ENCODE measurements at regions not wholly inside any gene's neighbourhood (a gene's known extent, or its start where the extent isn't known, plus 50 kb on each side); places are given as distances from the start of the nearest gene placed in this dataset.
"Not testable (repeated sequence)": the region's sequence is repeated elsewhere in the genome, so short reads cannot be mapped to it uniquely, and the experiment has no call there.

DNA sequence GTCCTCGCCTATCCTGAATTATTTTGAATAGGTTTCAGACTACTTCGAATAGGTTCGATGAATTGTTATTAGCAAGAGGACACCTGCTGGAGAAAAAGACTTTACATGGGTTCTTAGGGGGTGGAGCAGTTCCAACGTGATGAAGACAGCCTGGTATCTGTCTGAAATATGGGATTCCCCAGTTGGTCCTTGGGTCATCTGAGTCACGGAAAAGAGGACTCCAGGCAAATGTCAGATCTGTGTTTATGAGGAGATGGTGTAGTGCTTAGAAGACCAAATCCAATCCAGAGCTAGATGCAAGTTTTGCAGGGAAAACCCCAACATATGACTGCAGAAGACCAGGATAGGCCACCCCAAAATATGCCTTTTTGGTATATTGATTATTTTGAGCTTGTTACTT, 98.9 kb upstream of the IGSF10 start:
- DNase-seq (no peak), ATAC-seq (no peak)
- intact Hi-C loops (cut with micrococcal nuclease) = no loop called here

DNA sequence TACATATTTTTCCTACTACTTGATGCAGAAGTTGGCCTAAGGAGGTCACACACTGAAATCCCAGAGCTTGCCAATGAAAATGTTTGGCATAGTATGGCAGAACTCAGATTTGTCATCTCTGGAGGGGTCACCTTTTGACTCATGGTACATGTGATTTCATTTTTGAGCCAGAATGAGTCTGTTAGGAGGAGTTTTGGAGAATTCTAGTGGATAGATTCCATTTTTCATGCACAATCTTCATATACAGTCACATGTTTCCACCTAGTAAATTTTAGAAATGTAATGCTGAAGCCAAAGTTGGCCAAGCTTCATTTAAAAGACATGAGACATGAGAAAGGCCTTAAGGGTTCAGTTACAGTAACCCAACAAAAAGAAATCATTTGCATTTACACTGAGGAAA, 97.8 kb upstream of the IGSF10 start:
- intact Hi-C loops (cut with micrococcal nuclease) = no loop called here
- ATAC-seq = no peak
- DNase-seq = no peak

DNA sequence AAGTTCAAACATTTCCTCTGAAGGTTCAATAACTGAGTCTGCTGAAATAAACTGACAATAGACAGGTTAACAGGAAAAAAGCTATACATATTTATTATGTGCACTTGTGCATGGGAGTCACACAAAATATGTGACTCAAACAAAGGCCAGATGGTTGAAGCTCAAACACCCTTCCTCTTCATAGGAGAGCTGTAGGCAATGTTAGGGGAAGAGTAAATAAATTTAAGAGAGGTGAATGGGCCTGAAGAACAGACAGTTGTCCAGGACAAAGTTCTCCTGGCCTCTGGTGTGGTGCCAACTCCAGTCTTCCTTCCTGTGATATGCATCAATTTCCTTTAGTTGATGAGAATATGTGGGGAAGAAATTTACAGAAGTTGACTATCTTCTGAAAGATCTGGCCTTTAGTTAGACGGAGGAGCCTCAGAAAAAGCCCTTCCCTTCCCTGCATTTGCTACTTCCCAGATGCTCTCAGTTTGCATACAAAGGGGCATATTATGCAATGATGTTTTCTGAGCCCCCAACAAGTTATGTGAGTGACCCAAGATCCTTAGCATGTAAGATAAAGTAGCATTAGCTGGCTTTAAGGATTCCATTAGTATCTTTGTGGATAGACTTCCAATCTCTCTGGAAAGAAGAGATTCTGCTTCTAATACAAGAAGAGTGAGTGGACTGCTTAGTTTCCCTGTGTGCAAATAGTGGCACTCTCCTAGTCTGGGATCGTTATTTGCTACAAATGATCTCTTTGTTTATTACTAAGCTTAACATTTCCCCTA, 96.4 kb upstream of the IGSF10 start:
- ATAC-seq (no peak), DNase-seq (no peak)
- intact Hi-C loops (cut with micrococcal nuclease) = no loop called here

DNA sequence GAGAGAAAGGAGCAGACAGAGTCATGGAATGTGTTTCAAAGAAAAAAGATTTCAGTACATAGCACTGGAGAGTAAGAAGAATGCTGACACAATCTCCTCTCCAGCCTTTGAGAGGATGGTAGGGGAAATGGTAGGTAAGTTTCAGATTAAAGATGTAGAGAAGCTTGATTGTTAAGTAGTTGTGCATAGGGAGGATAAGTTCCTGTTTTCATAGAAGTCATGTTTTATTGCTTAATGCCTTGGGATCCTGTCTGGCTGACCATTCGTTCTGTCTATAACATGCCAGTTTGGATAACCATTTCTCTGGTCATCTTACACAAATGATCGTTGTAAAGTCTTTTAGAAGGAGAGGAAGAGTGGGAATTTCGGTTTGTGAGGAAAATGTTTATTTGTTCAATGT, 95.7 kb upstream of the IGSF10 start:
- intact Hi-C loops (cut with micrococcal nuclease) = no loop called here
- DNase-seq (no peak), ATAC-seq (no peak)

DNA sequence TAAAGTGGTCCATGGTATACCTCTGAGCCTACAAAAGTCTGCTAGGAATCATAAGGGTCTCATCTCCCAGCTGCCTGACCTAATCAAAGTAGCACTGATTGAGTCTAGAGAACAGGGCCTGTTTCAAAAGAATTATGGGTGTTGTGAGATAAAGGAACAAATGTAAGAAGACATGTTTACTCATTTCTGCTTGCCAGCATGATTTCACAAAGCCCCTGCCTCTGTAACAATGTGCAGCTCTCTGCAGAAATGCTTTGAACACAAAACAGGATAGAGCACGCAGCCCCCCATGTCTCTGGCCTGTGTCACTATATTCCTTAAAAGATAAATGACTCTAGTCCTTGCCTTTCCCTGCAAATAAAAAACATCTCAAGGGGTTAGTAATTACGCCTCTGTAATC, 94.7 kb upstream of the IGSF10 start:
- intact Hi-C loops (cut with micrococcal nuclease) = no loop called here
- DNase-seq (no peak), ATAC-seq (no peak)

DNA sequence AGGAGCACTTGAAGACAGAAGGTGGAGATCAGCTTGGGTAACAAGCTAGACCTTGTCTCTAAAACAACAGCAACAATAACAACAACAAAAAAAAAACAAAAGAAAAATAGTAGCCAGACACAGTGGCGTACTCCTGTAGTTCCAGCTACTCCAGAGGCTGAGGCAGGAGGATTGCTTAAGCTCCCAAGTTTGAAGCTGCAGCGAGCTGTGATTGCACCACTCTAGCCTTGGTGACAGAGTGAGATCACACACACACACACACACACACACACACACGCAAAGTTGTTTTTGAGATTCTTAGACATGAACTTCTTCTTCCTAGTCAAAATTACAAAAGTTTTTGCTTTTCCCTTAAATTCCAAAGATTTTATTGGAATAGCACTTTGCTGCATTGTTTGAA, 93.0 kb upstream of the IGSF10 start:
- intact Hi-C loops (cut with micrococcal nuclease) = no loop called here
- ATAC-seq = peak; percentile 55
- DNase-seq = peak; percentile 39

DNA sequence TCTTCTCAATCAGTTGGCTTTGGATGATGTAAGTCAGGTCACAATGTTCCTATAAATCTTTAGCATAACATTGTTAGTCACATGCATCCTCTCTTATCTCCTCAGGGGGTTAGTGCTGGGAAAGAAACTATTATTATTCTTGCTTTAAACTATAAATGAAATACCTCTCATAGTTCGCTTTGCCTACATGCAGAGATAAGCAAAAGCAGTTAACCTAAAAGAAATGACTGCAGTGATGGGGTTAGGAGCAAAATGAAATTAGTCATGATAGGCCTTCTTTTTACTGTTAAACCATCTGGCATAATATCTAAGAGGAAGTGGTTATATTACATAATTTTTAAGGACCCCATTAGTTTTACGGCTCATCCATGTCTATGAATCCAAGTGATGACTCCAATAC, 91.7 kb upstream of the IGSF10 start:
- no peak for ATAC-seq
- intact Hi-C loops (cut with micrococcal nuclease) = no loop called here
- no peak for DNase-seq

DNA sequence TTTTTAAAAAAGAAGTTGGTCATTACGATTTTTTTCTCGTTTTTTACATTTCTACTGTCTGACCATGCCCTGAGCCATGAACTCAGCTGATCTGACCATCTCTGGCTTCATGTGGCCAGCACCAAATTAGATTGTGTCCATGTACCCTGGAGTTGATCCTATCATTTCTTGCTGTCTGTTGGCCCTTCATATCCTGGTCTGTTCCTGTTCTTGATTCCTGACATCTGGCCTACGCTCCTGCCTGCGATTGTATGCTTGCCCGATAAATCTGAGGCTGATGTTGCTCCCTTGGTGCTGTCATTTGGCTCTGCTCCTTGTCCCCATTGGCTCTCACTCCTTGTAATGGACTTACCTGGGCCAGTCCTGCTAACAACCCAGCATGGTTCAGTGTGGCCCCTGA, 89.8 kb upstream of the IGSF10 start:
- ATAC-seq (peak; percentile 71), DNase-seq (no peak)

DNA sequence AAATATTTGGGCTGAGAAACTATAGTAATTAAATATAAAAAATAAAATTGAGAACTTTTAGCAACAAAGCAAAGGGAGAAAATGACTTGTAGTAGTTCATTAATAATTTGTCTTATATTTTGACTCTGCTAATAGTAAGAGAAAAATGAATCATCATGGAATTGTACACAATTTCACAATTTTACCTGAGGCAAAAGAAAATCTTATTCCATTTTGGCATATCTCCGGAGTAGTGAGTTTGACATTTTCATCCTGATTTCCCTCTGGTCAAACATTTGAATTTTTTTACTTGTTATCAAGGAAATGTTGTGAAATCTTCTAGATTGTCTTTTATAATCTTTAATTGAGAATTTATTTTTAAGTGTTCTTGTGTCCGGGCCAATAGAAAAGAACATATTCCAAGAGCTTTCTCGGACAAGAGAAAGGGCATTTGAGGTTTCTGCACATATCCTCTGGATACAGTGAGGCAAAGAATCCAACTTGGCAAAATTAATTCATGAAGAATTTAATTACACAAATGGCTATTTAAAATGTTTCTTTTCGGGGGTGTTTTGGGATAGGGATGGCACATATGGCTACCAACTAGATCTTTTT, 89.3 kb upstream of the IGSF10 start:
- DNase-seq (no peak), ATAC-seq (peak; percentile 65)
- intact Hi-C loops (cut with micrococcal nuclease) = no loop called here

More for the DNA sequence above, 89.8 kb upstream of the IGSF10 start:
- intact Hi-C loops (cut with micrococcal nuclease) = no loop called here

DNA sequence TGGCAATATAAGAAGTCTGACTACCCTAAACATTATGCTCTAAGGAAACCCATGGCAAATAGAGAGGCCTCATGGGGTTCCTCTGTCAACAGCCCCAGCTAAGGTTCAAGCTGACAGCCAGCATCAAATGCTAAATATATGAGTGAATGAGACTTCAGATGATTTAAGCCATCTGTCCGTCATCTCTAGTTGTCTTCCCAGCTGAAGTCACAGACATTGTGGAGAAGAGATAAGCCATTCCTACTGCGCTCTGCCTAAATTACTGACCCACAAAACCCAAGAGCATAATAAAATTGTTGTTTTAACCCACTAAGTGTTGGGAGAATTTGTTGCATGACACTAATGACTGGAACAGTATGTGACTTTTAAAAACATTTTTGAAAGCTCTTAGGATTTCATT, 87.3 kb upstream of the IGSF10 start:
- DNase-seq (no peak), ATAC-seq (peak; percentile 82)
- intact Hi-C loops (cut with micrococcal nuclease) = no loop called here

DNA sequence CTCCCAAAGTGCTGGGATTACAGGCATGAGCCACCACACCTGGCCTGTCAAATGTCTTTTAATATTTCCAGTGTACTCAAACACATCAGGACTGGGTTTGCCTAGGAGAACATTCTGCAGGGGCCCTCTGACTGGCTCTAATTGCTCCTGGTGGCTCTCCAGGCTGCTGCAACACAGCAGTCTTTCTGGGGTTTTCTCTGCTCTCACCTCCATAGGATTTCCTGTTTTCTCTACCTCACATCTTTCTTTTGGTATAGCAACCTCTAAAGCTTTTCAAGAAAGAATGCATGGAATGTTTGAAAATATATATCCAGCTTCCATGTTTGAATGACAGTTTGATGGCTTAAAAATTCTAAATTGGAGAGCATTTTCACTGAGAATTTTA, 83.3 kb upstream of the IGSF10 start:
- intact Hi-C loops (cut with micrococcal nuclease) = no loop called here
- ATAC-seq = no peak

DNA sequence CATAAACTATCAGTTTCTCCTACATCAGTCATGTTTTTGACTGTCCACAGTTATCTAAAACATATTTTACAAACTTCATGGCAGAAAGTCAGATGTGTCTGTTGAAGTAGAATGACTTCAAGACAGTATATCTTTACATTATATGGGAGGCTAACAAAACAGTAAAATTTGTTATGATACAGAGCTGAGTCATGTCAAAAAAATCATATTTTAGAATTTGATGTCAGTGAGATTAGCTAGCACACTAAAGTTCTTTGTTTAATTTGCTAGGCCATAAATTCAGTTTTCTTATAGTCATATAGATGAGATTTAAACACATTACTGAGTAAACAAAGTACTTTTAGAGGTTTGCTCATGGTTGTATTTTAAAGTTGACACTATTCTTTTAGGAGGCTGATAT, 80.3 kb upstream of the IGSF10 start:
- ATAC-seq (no peak), DNase-seq (no peak)
- intact Hi-C loops (cut with micrococcal nuclease) = no loop called here

More for the DNA sequence above, 83.3 kb upstream of the IGSF10 start:
- no peak for DNase-seq

DNA sequence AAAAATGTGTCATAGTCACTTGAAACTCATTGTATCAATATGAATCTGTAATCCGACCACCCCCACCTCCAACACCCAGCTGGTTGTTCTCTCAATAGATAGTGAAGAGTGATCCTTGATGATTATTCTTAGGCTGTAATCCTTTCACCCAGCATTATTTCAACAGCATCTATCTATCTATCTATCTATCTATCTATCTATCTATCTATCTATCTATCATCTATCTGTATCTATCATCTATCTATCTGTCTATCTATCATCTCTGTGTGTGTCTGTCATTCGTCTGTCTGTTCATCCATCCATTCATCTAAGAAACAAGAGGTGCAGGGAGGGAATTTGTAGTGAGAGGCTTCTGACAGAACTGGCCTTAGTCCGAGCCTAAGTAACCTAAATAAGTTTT, 78.7 kb upstream of the IGSF10 start:
- ATAC-seq (no peak), DNase-seq (no peak)
- intact Hi-C loops (cut with micrococcal nuclease) = no loop called here

DNA sequence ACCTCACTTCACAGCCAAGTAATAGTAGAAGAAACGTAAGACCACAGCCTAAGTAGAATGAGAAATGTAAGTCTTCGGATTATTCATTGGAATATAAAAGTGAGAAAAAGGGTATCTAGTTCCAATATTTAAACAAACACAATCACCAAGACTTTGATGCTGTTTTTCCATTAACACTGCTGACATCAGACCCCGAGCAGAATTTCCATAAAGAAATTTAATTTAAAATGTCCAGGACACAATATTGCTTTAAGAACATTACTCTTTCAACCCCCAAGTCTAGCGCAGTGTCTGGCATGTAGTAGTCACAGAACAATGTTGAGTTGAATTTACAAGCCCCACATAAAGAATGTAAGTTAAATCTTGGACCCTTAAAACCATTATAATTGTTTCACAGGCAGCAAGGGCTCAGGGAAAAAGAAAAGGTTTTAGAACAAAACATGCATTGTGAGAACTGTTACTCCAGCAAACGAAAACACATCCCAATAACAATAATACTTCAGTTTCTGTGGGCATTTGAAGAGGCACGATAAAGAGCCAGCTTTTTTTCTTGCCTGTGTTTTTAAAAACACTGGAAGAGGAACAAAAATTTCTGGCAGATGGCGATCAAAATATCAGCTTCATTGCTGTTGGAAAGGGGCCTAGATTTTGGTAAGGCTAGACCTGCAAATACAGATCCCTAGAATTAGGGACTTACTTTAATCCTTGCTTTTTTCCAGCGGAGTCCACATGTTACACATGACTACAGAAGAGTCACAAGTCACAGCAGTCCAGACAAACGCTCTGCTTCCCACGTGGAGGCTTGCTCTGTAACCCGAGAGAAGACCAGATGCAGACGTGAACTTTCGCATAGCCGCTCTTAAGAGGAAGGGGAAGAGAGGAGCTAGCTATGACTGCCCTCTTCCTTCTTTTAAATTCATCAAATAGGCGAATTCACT, 77.9 kb upstream of the IGSF10 start:
- intact Hi-C loops (cut with micrococcal nuclease) = no loop called here
- DNase-seq = no peak
- peak; percentile 84 for ATAC-seq

DNA sequence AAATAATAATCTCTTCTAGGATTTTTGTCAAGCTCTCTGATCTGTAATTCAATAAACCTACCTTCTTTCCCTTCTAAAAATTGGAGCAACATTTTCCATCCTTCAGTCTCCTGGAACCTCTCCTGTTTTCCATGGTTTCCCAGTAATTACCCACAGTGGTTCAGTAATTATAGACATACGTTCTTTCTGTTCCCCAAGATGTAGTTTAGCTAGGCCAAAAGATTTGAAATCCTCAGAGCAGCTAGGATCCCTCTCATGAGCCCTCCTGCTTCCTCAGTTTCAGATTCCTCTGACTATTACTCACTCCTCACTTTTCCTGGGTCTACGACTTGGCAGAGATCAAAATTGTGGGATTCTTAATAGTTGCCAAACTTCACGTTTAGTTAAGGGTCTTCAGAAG, 76.9 kb upstream of the IGSF10 start:
- peak; percentile 51 for ATAC-seq
- DNase-seq = no peak
- intact Hi-C loops (cut with micrococcal nuclease) = no loop called here

DNA sequence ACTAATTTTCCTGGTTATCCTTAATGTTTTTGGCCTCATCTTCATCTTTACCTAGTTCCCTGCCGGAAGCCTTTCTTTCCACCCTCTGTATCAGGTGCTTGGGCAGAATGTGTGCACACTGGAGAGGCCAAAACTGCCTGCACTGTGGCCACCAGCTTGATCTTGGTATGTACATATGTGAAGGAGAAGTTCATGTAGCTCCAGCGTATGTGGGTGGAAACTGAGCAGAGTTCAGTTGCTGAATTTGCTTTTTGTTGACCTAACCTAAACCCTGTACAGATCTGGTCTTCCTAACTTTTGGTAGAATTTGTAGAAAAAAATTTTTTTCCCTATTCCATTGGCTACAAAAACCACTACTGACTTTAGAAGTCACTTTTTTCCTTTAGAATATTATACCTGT, 65.9 kb upstream of the IGSF10 start:
- DNase-seq (no peak), ATAC-seq (no peak)
- intact Hi-C loops (cut with micrococcal nuclease) = no loop called here

DNA sequence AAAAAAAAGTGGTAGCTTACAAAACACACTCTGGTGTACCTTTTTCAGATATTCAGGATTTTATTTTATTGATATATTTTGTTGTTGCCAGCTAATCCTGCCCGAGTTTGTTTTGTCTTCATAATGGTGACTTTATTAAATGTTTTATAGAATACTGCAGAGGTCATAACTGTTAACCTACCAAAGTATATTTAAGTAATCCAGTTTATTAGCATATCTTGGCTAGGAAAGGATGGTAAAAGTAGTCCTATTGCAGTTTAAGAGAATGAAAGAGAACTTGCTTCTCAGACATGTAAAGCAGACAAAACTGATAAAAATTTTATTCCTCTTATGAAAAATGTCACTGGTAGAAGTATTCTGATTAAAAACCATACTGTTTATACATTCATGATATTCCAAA, 59.2 kb upstream of the IGSF10 start:
- DNase-seq (no peak), ATAC-seq (no peak)
- intact Hi-C loops (cut with micrococcal nuclease) = no loop called here

DNA sequence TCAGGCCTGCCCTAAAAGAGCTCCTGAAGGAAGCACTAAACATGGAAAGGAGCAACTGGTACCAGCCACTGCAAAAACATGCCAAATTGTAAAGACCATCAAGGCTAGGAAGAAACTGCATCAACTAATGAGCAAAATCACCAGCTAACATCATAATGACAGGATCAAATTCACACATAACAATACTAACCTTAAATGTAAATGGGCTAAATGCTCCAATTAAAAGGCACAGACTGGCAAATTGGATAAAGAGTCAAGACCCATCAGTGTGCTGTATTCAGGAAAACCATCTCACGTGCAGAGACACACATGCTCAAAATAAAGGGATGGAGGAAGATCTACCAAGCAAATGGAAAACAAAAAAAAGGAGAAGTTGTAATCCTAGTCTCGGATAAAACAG, 50.6 kb upstream of the IGSF10 start:
- intact Hi-C loops (cut with micrococcal nuclease); ATAC-seq; DNase-seq: not testable (repeated sequence)

All from left ventricle myocardium superior (tissue), 1 donor.